HG02885 (cell line): ENCODE measurements at regions not wholly inside any gene's neighbourhood (a gene's known extent, or its start where the extent isn't known, plus 50 kb on each side); places are given as distances from the start of the nearest gene placed in this dataset.
A peak's percentile ranks its signal among the peaks of the same experiment; 100 is the strongest.
"Not testable (repeated sequence)": the region's sequence is repeated elsewhere in the genome, so short reads cannot be mapped to it uniquely, and the experiment has no call there.

ENCODE experiments used
- ATAC-seq: cut with Tn5 transposase; IDR thresholded peaks from one replicate; pipeline ENCODE4 v1.9.1; 2021; ENCODE audit warnings: mild to moderate bottlenecking; ENCODE audit not compliant: unreplicated experiment, poor library complexity

- peak; percentile 71 for ATAC-seq
Measured at GRCh38 chr6:88499845-88500699, 333.9 kb upstream of the CNR1 start.

GRCh38 chr6:88499436-88499835 is 333.3 kb upstream of the CNR1 start:
- ATAC-seq = no peak

- ATAC-seq = not testable (repeated sequence)
Measured at GRCh38 chr6:88497403-88497802, 331.3 kb upstream of the CNR1 start.

GRCh38 chr6:88494401-88495140 is 328.4 kb upstream of the CNR1 start:
- peak; percentile 76 for ATAC-seq

- ATAC-seq = peak; percentile 32
Measured at GRCh38 chr6:88493717-88494116, 327.6 kb upstream of the CNR1 start.

- ATAC-seq = no peak
Measured at GRCh38 chr6:88492824-88493223, 326.7 kb upstream of the CNR1 start.

- ATAC-seq = no peak
Measured at GRCh38 chr6:88492241-88492640, 326.1 kb upstream of the CNR1 start.

GRCh38 chr6:88491266-88491880 is 325.2 kb upstream of the CNR1 start:
- no peak for ATAC-seq

GRCh38 chr6:88490908-88491264 is 324.7 kb upstream of the CNR1 start:
- ATAC-seq = no peak

GRCh38 chr6:88490195-88490907 is 324.2 kb upstream of the CNR1 start:
- no peak for ATAC-seq

GRCh38 chr6:88483424-88483823 is 317.3 kb upstream of the CNR1 start:
- ATAC-seq = no peak

GRCh38 chr6:88482465-88482864 is 316.3 kb upstream of the CNR1 start:
- no peak for ATAC-seq

- ATAC-seq = no peak
Measured at GRCh38 chr6:88481519-88481918, 315.4 kb upstream of the CNR1 start.

GRCh38 chr6:88480816-88481215 is 314.7 kb upstream of the CNR1 start:
- no peak for ATAC-seq

- no peak for ATAC-seq
Measured at GRCh38 chr6:88477413-88477812, 311.3 kb upstream of the CNR1 start.

- ATAC-seq = no peak
Measured at GRCh38 chr6:88476388-88476787, 310.2 kb upstream of the CNR1 start.

- ATAC-seq = no peak
Measured at GRCh38 chr6:88474720-88475119, 308.6 kb upstream of the CNR1 start.

- ATAC-seq = no peak
Measured at GRCh38 chr6:88473589-88473988, 307.4 kb upstream of the CNR1 start.

GRCh38 chr6:88472851-88473525 is 306.8 kb upstream of the CNR1 start:
- ATAC-seq = no peak

GRCh38 chr6:88459643-88460042 is 293.5 kb upstream of the CNR1 start:
- ATAC-seq = no peak
